C4-2B (cell line): ENCODE measurements at regions not wholly inside any gene's neighbourhood (a gene's known extent, or its start where the extent isn't known, plus 50 kb on each side); places are given as distances from the start of the nearest gene placed in this dataset.

Experiments used
- CTCF ChIP-seq: fragments of 450-650 bp; conservative IDR thresholded peaks from 2 replicates; pipeline ENCODE4 v1.5.1; 2017; ENCODE audit warnings: mild to moderate bottlenecking
- ZFX ChIP-seq: fragments of 450-650 bp; IDR thresholded peaks from 2 replicates; pipeline ENCODE4 v1.6.1; 2017

GRCh38 chrX:99468993-99469392, 941.1 kb downstream of the PCDH19 start:
- TF ChIP-seq CTCF (no peak), ZFX (no peak)
